ENCODE measurements at regions not wholly inside any gene's neighbourhood (a gene's known extent, or its start where the extent isn't known, plus 50 kb on each side); places are given as distances from the start of the nearest gene placed in this dataset.

GRCh38 chr3:168885028-168885427 lies 778.5 kb downstream of the MECOM start:
- DNase-seq: peak; percentile 53

- peak; percentile 95 for DNase-seq
Observed at GRCh38 chr3:168884353-168884903, 779.1 kb downstream of the MECOM start.

DNA sequence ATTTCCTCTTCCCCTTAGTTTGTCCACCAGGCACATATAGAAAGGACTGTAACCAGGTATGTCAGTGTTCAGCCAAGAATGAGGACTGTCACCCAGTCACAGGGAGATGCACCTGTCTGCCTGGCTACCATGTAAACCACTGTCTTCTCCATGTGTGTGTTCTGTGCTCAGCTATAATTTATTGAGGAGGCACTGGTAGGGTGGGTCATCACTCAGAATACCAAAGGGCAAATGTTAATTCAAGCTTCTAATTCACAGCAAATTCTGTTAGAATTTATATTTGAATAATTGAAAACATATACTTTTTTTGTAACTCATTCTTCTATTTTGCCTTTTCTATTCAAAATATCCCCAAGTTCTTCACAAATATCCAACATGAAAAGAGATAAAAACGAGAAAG lies 780.4 kb downstream of the MECOM start:
- no peak for DNase-seq

GRCh38 chr3:168881804-168882203 lies 781.7 kb downstream of the MECOM start:
- peak; percentile 81 for DNase-seq

DNA sequence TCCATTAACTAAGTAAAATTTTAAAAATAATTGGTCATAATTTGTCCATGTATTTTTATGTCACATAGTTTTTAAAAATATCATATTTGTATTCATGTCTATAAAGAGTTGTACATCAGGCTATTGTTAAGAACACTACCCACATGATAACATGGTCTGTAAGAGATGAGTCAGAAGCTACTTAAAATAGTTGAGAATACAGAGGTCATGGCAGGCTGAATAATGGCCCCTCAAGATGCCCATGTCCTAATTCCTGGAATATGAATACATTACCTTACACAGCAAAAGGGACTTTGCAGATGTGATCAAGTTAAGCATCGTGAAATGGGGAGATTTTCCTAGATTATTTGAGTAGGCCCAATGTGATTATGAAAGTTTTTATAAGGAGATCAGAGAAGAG lies 782.9 kb upstream of the GOLIM4 start:
- DNase-seq: peak; percentile 61

DNA sequence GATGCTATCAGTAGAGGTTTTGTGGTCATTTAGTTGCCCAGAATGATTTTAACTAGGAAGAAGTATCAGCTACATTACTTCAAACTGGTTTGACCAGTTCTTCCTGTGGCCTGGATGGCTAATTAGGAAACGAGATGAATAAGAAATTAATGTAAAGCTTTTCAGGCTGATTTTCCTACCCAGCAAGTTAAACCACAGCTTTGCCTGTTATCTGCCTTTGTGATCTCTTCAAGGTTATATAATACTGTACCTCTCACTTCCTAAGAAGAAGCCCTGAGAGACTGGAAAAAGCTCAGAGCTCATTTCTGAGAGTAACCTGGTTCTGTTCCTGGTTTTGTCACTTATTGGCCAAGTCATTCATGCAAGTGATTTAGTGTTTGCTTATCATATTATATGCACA lies 782.2 kb upstream of the GOLIM4 start:
- peak; percentile 8 for DNase-seq

- DNase-seq: peak; percentile 94
Observed at GRCh38 chr3:168876346-168877035, 780.8 kb upstream of the GOLIM4 start.

- peak; percentile 7 for DNase-seq
Observed at GRCh38 chr3:168872826-168873225, 777.1 kb upstream of the GOLIM4 start.

DNA sequence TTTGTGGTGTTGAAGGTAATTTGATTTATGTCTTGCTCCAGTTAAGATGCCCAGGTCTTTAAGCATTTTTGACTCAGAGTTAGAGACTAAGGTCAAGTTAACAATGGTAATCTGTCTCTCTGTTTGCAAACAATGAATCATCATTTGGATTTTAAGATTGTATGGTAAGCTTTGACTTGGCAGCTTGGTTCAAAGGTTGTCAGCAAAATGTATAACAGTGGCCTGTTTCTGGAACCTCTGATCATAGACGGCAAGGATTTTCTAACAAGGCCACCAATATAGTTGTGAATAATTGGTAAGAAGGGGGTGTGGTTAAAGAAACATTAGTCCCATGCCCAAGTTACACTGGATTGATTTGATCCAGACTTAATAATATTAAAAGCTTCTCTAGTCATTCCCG lies 775.2 kb upstream of the GOLIM4 start:
- DNase-seq: peak; percentile 27

- DNase-seq: peak; percentile 72
Observed at GRCh38 chr3:168865022-168865551, 769.4 kb upstream of the GOLIM4 start.

DNA sequence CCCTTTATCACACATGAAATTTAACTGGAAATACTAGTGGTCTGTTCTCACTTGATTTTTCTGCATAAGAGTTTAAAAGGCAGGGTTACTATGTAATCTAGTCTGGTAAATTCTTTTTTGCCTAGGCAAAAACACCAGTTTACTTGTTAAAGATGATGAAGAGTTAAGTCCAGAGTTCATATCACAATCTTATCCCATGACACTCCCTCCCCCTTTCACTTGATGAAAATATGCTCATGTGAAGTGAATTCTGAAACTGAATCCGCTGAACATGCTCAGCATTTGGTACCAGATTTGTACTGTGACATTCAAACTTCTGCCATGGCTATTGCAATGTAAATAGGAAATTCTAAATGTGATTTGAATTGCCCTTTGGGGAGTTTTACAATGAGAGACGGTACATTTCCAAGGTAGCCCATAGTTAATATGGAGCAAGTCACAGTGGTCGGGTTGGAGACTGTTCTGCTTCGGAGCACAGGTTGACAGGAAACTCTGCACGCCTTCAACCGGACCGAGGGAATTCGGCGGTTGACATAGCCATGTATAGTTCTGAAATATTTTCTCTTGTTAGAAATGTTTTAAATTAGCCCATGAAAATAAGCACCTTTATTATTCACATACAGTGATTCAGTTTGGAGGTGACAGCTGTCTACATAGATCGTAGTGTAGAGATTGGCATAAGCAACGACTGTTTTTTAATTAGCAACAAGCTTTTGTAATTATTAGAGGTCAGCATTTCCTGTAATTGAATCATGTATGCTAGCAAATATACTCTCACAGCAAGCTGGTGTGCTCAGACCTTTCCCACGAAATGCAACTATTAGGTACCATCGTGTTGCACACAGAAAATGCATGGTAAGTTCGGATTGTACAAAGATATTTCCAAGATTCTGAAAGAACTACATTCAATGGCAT lies 768.6 kb upstream of the GOLIM4 start:
- peak; percentile 7 for DNase-seq

- no peak for DNase-seq
Observed at GRCh38 chr3:168863561-168863960, 767.8 kb upstream of the GOLIM4 start.

GRCh38 chr3:168862466-168862865 lies 766.7 kb upstream of the GOLIM4 start:
- DNase-seq: no peak

GRCh38 chr3:168860592-168860991 lies 764.9 kb upstream of the GOLIM4 start:
- DNase-seq: no peak

DNA sequence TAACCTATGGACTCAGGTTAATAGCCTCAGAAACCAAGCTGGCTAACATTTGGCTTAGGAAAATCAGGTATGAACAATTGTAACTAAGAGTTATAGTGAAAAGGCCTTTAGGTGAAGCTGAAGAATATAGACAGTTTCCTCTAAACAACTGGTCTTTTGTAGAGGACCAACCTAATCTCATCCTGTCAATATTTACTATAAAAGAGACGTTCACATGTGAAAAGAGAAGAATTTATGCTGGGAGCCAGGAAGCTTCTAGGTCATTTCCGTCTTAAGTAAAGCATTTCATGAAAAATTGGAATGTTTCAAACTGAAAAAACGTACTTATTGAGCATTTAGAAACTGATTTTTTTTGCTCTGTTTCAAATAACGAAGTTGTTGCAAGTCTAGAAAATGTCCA lies 764.3 kb upstream of the GOLIM4 start:
- no peak for DNase-seq

- DNase-seq: no peak
Observed at GRCh38 chr3:168859574-168859973, 763.9 kb upstream of the GOLIM4 start.

DNA sequence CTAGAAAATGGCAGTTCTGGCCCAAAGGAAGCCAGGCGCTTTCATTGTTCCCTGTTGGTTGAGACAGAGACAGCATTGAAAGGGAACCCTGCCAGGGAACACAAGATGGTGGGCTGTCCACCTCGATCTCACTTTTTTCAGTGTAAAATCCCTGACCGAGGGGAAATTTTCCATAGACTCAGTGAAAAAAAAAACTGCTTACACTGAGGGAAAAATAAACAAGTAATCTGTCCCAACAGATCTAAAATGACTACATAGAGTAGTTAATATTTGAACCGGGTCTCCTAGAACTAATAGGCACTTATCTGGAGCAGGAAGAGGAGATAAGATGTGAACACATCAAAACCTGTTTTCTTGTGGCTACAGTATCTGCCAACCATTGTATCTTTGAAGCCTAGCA lies 763.4 kb upstream of the GOLIM4 start:
- DNase-seq: no peak

DNA sequence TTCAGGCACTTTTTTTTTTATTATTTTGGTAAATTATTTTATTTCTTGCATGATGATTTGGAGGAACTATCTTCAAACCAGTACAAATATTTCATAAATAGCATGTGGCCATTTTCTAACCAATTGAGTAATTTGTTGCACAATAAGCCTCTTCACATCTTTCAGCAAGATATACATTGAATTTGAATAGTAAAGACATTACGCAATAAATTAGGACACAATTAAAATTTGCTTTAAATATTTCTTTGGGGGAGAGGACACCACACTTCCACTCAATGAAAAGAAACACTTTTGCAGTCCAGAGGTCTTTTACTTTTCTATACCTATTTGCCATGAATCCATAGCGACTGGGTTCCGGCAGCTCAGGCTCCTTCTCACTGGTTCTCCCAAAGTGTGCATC lies 762.6 kb upstream of the GOLIM4 start:
- no peak for DNase-seq

DNA sequence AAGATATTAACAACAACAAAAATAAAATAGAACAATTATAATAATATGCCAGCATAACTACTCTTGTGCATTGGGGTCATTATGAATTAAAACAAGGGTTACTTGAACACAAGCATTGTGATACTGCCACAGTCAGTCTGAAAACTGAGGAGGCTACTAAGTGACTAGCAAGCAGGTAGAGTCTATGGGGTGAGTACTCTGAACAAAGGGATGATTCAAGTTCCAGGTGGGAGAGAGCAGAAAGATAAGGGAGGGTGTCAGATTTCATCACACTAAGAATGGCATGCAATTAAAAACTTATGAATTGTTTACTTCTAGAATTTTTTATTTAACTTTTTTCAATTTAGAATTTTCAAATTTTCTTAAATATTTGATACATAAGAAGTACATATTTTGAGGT lies 754.4 kb upstream of the GOLIM4 start:
- no peak for DNase-seq

DNA sequence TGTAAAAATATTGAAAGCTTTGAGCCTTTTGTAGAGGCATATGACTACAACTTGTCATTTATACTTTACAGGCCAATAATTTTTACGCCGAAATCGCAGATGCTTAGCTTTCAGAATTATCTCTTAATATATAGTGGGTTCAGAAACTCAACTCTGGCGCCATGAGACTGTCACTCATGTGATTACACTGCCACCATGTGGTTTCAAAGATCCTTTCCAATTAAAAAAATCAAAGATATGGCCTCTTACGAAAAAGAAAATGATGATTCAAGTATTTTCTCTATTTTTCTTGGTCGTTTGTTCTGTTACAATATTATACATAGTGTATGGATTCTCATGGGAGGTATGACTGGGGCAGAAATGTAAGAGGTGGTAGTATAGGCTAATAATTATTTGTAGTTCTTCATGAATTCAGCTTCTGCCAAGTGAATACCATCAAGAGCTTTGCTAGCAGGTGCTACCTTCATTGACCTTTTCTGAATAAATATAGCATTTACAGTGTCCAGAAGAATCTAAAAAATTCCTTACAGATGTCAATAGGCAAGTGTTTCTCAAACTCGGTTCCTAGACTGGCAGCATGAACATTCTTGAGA lies 751.7 kb upstream of the GOLIM4 start:
- DNase-seq: peak; percentile 74

- no peak for DNase-seq
Observed at GRCh38 chr3:168844894-168845482, 749.3 kb upstream of the GOLIM4 start.

GRCh38 chr3:168844472-168844871 lies 748.7 kb upstream of the GOLIM4 start:
- no peak for DNase-seq

DNA sequence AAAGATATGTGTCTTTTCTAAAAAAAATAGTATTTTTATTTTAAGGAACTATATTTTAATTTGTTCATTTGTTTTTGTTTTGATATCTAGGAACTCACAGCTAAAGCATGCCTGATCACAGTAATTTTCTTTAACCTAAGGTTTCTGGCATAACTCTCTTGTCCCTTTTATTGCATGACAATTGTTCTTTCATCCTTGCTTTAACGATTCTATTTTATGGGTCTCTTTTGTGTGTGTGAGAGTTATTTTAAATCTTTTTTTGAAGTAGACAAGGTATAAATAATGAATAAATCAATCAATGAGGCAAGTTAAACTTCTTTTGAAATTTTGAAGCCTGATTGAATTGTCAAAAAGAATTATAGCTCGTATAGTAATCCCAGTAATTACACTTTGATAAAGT lies 747.8 kb upstream of the GOLIM4 start:
- no peak for DNase-seq
